HepG2 (cell line): ENCODE measurements at regions not wholly inside any gene's neighbourhood (a gene's known extent, or its start where the extent isn't known, plus 50 kb on each side); places are given as distances from the start of the nearest gene placed in this dataset.
A peak's percentile ranks its signal among the peaks of the same experiment; 100 is the strongest.

Source experiments
- AKNA ChIP-seq: sonication (generic); formaldehyde crosslinking; IDR thresholded peaks from 2 replicates; pipeline ENCODE4 v1.4.0; 2020; ENCODE audit warnings: missing genetic modification reagents, borderline replicate concordance
- GRHL1 ChIP-seq: sonication (generic); formaldehyde crosslinking; conservative IDR thresholded peaks from 2 replicates; pipeline ENCODE4 v1.8.0; 2022; ENCODE audit warnings: missing genetic modification reagents
- HNF4A ChIP-seq: sonication (generic); formaldehyde crosslinking; IDR thresholded peaks from 2 replicates; pipeline ENCODE4 v1.4.0; 2020; ENCODE audit warnings: missing genetic modification reagents
- HNF4G ChIP-seq, 2 experiments: sonication (generic) in 1 of 2; formaldehyde crosslinking in 1 of 2; IDR thresholded peaks; 2 replicates each; pipeline versions ENCODE4 v1.4.0 to v1.6.1; 2011 to 2020; ENCODE audit warnings: borderline replicate concordance in 2 of 2, low read depth in 2 of 2, mild to moderate bottlenecking in 2 of 2, low read length in 1 of 2, missing genetic modification reagents in 1 of 2, moderate library complexity in 1 of 2
- MAZ ChIP-seq, 2 experiments: sonication (generic) in 1 of 2; formaldehyde crosslinking in 1 of 2; IDR thresholded peaks; 2 replicates each; pipeline versions ENCODE4 v1.5.0 to v1.6.1; 2012 to 2020; ENCODE audit warnings: low read depth in 2 of 2, mild to moderate bottlenecking in 2 of 2, borderline replicate concordance in 1 of 2, improper control_type of control experiment in 1 of 2, low read length in 1 of 2, missing genetic modification reagents in 1 of 2, moderate library complexity in 1 of 2
- PHB2 ChIP-seq: fragments of 450-650 bp; IDR thresholded peaks from 2 replicates; pipeline ENCODE4 v1.6.1; 2018; ENCODE audit not compliant: partially characterized antibody
- SMC3 ChIP-seq: IDR thresholded peaks from 2 replicates; pipeline ENCODE4 v1.6.1; 2011; ENCODE audit warnings: low read length, improper control_type of control experiment
- TFE3 ChIP-seq: IDR thresholded peaks from 2 replicates; pipeline ENCODE4 v1.6.1; 2016
- U2AF2 ChIP-seq: fragments of 200-400 bp; formaldehyde crosslinking; IDR thresholded peaks from 2 replicates; pipeline ENCODE4 v1.6.1; 2017; ENCODE audit warnings: low read depth, mild to moderate bottlenecking, low read length
- ZBTB43 ChIP-seq: sonication (generic); formaldehyde crosslinking; conservative IDR thresholded peaks from 2 replicates; pipeline ENCODE4 v1.4.0; 2020; ENCODE audit warnings: missing genetic modification reagents
- ZBTB49 ChIP-seq: sonication (generic); formaldehyde crosslinking; IDR thresholded peaks from 2 replicates; pipeline ENCODE4 v1.4.0; 2020; ENCODE audit warnings: missing genetic modification reagents, borderline replicate concordance

GRCh38 chr6:92364948-92365541 lies 1054.3 kb downstream of the EPHA7 start (continued):
- TF ChIP-seq ZBTB49 (CRISPR knock-in tag), result no peak
- peak; percentile 76; the same call in 1 of the 2 replicates for TF ChIP-seq HNF4G (IDR thresholded peaks at IDR 0.05; ENCODE audit: borderline replicate concordance, low read depth, low read length)
- TF ChIP-seq HNF4G (CRISPR knock-in tag; IDR thresholded peaks at IDR 0.05; ENCODE audit: borderline replicate concordance, low read depth), result no peak; the same call in 1 of the 2 replicates
- TF ChIP-seq SMC3, result no peak
- TF ChIP-seq ZBTB43 (CRISPR knock-in tag), result no peak
- no peak for TF ChIP-seq GRHL1 (CRISPR knock-in tag)
- TF ChIP-seq AKNA (CRISPR knock-in tag), result no peak
- no peak for TF ChIP-seq MAZ (IDR thresholded peaks at IDR 0.05; ENCODE audit: borderline replicate concordance, low read depth, low read length)
- no peak for TF ChIP-seq MAZ (CRISPR knock-in tag; IDR thresholded peaks at IDR 0.05; ENCODE audit: low read depth)
- peak; percentile 93 for TF ChIP-seq HNF4A (CRISPR knock-in tag)
- TF ChIP-seq U2AF2, result no peak
- peak; percentile 62 for TF ChIP-seq TFE3 (CRISPR knock-in tag)
- TF ChIP-seq PHB2, result no peak
